WERI-Rb-1 (cell line): ENCODE measurements at regions not wholly inside any gene's neighbourhood (a gene's known extent, or its start where the extent isn't known, plus 50 kb on each side); places are given as distances from the start of the nearest gene placed in this dataset.

Experiments
- DNase-seq: peaks from one replicate; pipeline ENCODE4 v3.0.0-alpha.2; 2020
- H3K27ac ChIP-seq: fragments of 250-450 bp; sonication (Bioruptor Pico); 2 replicates; pipeline ENCODE4 v1.5.1; 2020; ENCODE audit warnings: mild to moderate bottlenecking, moderate library complexity
- H3K27me3 ChIP-seq: fragments of 250-450 bp; sonication (Bioruptor Pico); 2 replicates; pipeline ENCODE4 v1.5.1; 2021; ENCODE audit warnings: mild to moderate bottlenecking, low read depth, moderate library complexity; ENCODE audit not compliant: insufficient read depth, severe bottlenecking
- H3K36me3 ChIP-seq: fragments of 250-450 bp; sonication (Bioruptor Pico); 2 replicates; pipeline ENCODE4 v1.5.1; 2020; ENCODE audit warnings: mild to moderate bottlenecking, moderate library complexity
- H3K4me3 ChIP-seq: 2 replicates; pipeline ENCODE4 v1.5.1; 2011; ENCODE audit warnings: low read depth, mild to moderate bottlenecking, control low read depth, low read length
- H3K9me3 ChIP-seq: fragments of 250-450 bp; sonication (Bioruptor Pico); 2 replicates; pipeline ENCODE4 v1.5.1; 2021; ENCODE audit warnings: mild to moderate bottlenecking, moderate library complexity; ENCODE audit not compliant: severe bottlenecking
- TF ChIP-seq, protein P1 (sequence below): IDR thresholded peaks from 2 replicates; pipeline ENCODE4 v1.5.1; 2011; ENCODE audit warnings: low read depth, mild to moderate bottlenecking, control low read depth, inconsistent platforms, low read length

- no peaks in the 10 kb centered on the region for H3K9me3 ChIP-seq
- TF ChIP-seq, protein P1, sequence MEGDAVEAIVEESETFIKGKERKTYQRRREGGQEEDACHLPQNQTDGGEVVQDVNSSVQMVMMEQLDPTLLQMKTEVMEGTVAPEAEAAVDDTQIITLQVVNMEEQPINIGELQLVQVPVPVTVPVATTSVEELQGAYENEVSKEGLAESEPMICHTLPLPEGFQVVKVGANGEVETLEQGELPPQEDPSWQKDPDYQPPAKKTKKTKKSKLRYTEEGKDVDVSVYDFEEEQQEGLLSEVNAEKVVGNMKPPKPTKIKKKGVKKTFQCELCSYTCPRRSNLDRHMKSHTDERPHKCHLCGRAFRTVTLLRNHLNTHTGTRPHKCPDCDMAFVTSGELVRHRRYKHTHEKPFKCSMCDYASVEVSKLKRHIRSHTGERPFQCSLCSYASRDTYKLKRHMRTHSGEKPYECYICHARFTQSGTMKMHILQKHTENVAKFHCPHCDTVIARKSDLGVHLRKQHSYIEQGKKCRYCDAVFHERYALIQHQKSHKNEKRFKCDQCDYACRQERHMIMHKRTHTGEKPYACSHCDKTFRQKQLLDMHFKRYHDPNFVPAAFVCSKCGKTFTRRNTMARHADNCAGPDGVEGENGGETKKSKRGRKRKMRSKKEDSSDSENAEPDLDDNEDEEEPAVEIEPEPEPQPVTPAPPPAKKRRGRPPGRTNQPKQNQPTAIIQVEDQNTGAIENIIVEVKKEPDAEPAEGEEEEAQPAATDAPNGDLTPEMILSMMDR: no peak
- no peaks in the 10 kb centered on the region for H3K27me3 ChIP-seq
- H3K36me3 ChIP-seq: no peaks in the 10 kb centered on the region
- no peak overlapping the region for H3K4me3 ChIP-seq
- no peak for DNase-seq
- no peak overlapping the region for H3K27ac ChIP-seq
Measured at GRCh38 chr3:177249203-177249602, 51.9 kb upstream of the TBL1XR1 start.

GRCh38 chr3:177250151-177250550 is 52.9 kb upstream of the TBL1XR1 start:
- H3K36me3 ChIP-seq: no peaks in the 10 kb centered on the region
- no peaks in the 10 kb centered on the region for H3K9me3 ChIP-seq
- no peak for DNase-seq
- H3K27ac ChIP-seq: no peak overlapping the region
- TF ChIP-seq, protein P1: no peak
- H3K4me3 ChIP-seq: no peak overlapping the region
- H3K27me3 ChIP-seq: no peaks in the 10 kb centered on the region

GRCh38 chr3:177251755-177252154 is 54.5 kb upstream of the TBL1XR1 start:
- no peak for DNase-seq

DNA sequence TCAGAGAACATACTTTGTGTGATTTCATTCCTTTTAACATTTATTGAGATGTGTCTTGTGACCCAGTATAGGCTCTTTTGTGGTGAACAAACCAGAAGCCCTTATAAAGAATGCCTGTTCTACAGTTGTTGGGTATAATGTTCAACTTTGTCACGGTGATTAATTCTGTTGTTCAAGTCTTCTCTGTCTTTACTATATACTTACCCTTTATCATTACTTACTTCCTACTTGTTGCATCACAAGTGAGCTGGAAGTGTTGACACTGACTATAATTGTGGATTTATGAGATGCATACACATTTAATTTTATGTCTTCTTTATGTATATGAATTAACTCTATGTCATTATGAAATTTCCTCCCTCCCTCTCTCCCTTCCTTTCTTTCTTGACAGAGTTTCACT is 59.7 kb upstream of the TBL1XR1 start:
- no peaks in the 10 kb centered on the region for H3K27me3 ChIP-seq
- no peak overlapping the region for H3K4me3 ChIP-seq
- H3K27ac ChIP-seq: no peak overlapping the region
- DNase-seq: no peak
- TF ChIP-seq, protein P1: no peak
- H3K36me3 ChIP-seq: no peaks in the 10 kb centered on the region
- H3K9me3 ChIP-seq: no peaks in the 10 kb centered on the region

More at GRCh38 chr3:177251755-177252154, 54.5 kb upstream of the TBL1XR1 start:
- no peaks in the 10 kb centered on the region for H3K9me3 ChIP-seq
- no peak overlapping the region for H3K4me3 ChIP-seq
- H3K27ac ChIP-seq: no peak overlapping the region
- no peaks in the 10 kb centered on the region for H3K27me3 ChIP-seq
- TF ChIP-seq, protein P1: no peak
- H3K36me3 ChIP-seq: no peaks in the 10 kb centered on the region

DNA sequence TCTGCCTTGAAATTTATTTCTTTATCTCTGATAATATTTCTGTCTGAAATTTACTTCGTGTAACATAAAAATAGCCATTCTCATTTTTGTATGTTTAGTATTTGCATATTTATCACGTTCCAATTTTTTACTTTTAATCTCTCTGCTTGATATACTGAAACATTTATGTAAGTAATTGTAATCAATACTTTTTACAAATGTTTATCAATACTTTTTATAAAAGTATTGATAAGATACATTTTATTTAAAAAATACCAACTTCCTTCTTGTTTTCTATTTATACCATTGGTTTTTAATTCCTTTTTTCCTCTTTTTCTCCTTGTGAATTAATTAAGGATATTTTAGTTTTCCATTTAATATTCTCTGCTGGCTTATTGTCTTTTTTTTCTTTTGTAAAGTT is 60.3 kb upstream of the TBL1XR1 start:
- H3K4me3 ChIP-seq: no peak overlapping the region
- TF ChIP-seq, protein P1: no peak

DNA sequence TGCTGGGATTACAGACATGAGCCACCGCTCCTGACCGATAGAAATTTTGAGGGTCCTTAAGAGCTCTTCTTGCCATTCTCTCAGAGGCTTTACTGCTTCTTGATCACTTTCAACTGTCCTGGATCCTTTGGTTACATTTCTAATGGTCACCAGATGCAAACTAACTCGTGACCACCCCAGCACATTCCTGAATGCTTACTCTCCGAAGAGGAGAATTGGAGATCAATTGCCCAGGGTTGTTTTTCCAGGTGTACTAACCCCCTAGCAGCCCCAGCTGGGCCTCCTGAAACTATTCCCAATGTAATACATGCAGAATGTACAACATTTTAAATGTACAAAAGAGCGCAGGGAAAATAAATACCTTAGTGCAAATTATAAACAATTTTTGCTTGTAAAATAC is 65.1 kb upstream of the TBL1XR1 start:
- no peak overlapping the region for H3K27ac ChIP-seq
- TF ChIP-seq, protein P1: no peak
- H3K36me3 ChIP-seq: no peaks in the 10 kb centered on the region
- DNase-seq: no peak
- no peaks in the 10 kb centered on the region for H3K27me3 ChIP-seq
- H3K9me3 ChIP-seq: no peaks in the 10 kb centered on the region
- H3K4me3 ChIP-seq: no peak overlapping the region

More for the DNA sequence above, 60.3 kb upstream of the TBL1XR1 start:
- H3K9me3 ChIP-seq: no peaks in the 10 kb centered on the region
- no peak for DNase-seq
- H3K36me3 ChIP-seq: no peaks in the 10 kb centered on the region
- H3K27me3 ChIP-seq: no peaks in the 10 kb centered on the region
- no peak overlapping the region for H3K27ac ChIP-seq
